ENCODE measurements at regions not wholly inside any gene's neighbourhood (a gene's known extent, or its start where the extent isn't known, plus 50 kb on each side); places are given as distances from the start of the nearest gene placed in this dataset.

DNA sequence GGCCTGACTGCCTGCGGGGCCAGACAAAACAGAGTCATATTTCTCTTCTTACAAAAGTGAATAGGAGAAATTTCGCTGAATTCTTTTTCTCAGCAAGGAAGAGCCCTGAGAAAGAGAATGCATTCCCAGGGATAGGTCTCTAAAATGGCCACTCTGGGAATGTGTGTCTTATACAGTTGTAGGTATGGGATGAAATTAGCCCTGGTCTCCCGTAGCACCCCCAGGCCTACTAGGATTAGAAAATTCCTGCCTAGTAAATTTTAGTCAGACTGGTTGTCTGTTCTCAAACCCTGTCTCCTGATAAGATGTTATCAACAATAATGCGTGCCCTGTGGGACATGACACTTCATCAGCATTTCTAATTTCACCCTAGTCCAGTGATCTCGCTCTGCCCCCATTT lies 920.1 kb downstream of the LTN1 start:
- no peaks in the 10 kb centered on the region for H3K9me1 ChIP-seq (replicated peaks; ENCODE audit: control insufficient read depth, extremely low read depth, insufficient read depth, low read length)
- ChIA-PET POLR2A (no interaction called here), CTCF (interaction anchor here (0.7 to 1.0 kb wide), 2 partner anchors 264 to 372 kb away, joined by 3 to 4 read pairs; no protein-coding TSS in a partner anchor)
- H3K9ac ChIP-seq (replicated peaks; ENCODE audit: extremely low read depth, insufficient read depth, low read length), result no peak overlapping the region
- no peak overlapping the region for H2AFZ ChIP-seq (ENCODE audit: low read depth, low read length)
- no peaks in the 10 kb centered on the region for H3K36me3 ChIP-seq (ENCODE audit: control insufficient read depth in 2 of 2, extremely low read depth in 1 of 2, insufficient read depth in 2 of 2, low read length in 2 of 2)
- no peaks in the 10 kb centered on the region for H3K79me2 ChIP-seq (ENCODE audit: control insufficient read depth, insufficient read depth, low read length)
- intact Hi-C loops (cut with micrococcal nuclease), result no loop called here
- no TSS peak for BruUV-seq (replicated peaks)
- H3K4me2 ChIP-seq (ENCODE audit: insufficient read depth, low read length), result no peak overlapping the region
- DNase-seq (ENCODE audit: low read depth, low spot score) (no peak), FAIRE-seq (no peak)
- H3K27me3 ChIP-seq (ENCODE audit: control insufficient read depth in 2 of 2, insufficient read depth in 2 of 2, low read length in 2 of 2), result no peaks in the 10 kb centered on the region
- TF ChIP-seq, protein P1, sequence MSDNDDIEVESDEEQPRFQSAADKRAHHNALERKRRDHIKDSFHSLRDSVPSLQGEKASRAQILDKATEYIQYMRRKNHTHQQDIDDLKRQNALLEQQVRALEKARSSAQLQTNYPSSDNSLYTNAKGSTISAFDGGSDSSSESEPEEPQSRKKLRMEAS (IDR thresholded peaks at IDR 0.05; ENCODE audit: insufficient read depth, insufficient read length), result no peak
- TF ChIP-seq JUN (IDR thresholded peaks at IDR 0.05; ENCODE audit: borderline replicate concordance, insufficient read depth, insufficient read length, low read depth), result no peak
- dilution Hi-C loops (cut with MboI; ENCODE audit: extremely low pct_ligation_motif_present, low sequenced_read_pairs), result no loop called here
- H3K9me3 ChIP-seq (replicated peaks; ENCODE audit: control insufficient read depth, insufficient read depth, low read length), result no peaks in the 10 kb centered on the region
- no peak overlapping the region for H3K4me3 ChIP-seq (replicated peaks in 1 of 3; ENCODE audit: insufficient read depth in 1 of 3, low read depth in 1 of 3, low read length in 3 of 3)
- no peaks in the 10 kb centered on the region for H3K4me1 ChIP-seq (ENCODE audit: control insufficient read depth, extremely low read depth, insufficient read depth, low read length)
- H3K27ac ChIP-seq (ENCODE audit: insufficient read depth, low read depth, low read length), result no peak overlapping the region
- H4K20me1 ChIP-seq (replicated peaks; ENCODE audit: control insufficient read depth, extremely low read depth, insufficient read depth, low read length), result no peaks in the 10 kb centered on the region

DNA sequence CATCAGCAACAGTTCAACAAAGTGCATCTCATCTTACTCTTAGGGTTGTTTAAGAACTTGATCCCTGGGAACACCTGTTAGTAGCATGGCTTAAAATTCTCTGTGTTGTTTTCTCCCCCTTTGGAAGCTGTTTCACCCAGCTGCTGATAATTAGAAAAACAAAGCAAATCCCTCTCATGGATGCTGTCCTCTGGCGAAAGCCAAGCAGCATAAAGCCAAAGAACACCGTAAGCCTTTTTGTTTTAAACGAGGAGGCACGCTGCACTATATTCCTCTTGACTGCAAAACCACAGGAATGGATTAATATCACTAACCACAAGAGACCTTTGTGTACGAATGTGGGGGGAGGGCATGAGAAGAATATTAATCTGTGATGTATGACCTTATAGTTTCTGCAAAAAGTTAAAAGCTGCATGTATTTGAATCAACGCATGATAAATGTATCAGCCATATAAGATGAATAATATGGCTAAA lies 923.2 kb downstream of the LTN1 start:
- Histone ChIP-seq H3K27ac (ENCODE audit: insufficient read depth, low read depth, low read length) (no peak overlapping the region), H3K36me3 (ENCODE audit: control insufficient read depth in 2 of 2, extremely low read depth in 1 of 2, insufficient read depth in 2 of 2, low read length in 2 of 2) (no peaks in the 10 kb centered on the region), H3K79me2 (ENCODE audit: control insufficient read depth, insufficient read depth, low read length) (no peaks in the 10 kb centered on the region), H3K27me3 (ENCODE audit: control insufficient read depth in 2 of 2, insufficient read depth in 2 of 2, low read length in 2 of 2) (no peaks in the 10 kb centered on the region), H3K4me3 (replicated peaks in 1 of 3; ENCODE audit: insufficient read depth in 1 of 3, low read depth in 1 of 3, low read length in 3 of 3) (no peak overlapping the region), H2AFZ (ENCODE audit: low read depth, low read length) (no peak overlapping the region), H3K4me1 (ENCODE audit: control insufficient read depth, extremely low read depth, insufficient read depth, low read length) (no peaks in the 10 kb centered on the region), H4K20me1 (replicated peaks; ENCODE audit: control insufficient read depth, extremely low read depth, insufficient read depth, low read length) (no peaks in the 10 kb centered on the region), H3K9me1 (replicated peaks; ENCODE audit: control insufficient read depth, extremely low read depth, insufficient read depth, low read length) (no peaks in the 10 kb centered on the region), H3K4me2 (ENCODE audit: insufficient read depth, low read length) (no peak overlapping the region), H3K9ac (replicated peaks; ENCODE audit: extremely low read depth, insufficient read depth, low read length) (no peak overlapping the region), H3K9me3 (replicated peaks; ENCODE audit: control insufficient read depth, insufficient read depth, low read length) (no peaks in the 10 kb centered on the region)
- intact Hi-C loops (cut with micrococcal nuclease) (no loop called here), dilution Hi-C loops (cut with MboI; ENCODE audit: extremely low pct_ligation_motif_present, low sequenced_read_pairs) (no loop called here)
- no peak for DNase-seq (ENCODE audit: low read depth, low spot score)
- POLR2A ChIA-PET, result no interaction called here
- BruUV-seq (replicated peaks), result no TSS peak
- no peak for FAIRE-seq
- TF ChIP-seq FOS (IDR thresholded peaks at IDR 0.05; ENCODE audit: borderline replicate concordance, insufficient read depth, low read length), result no peak
- TF ChIP-seq POLR2A (IDR thresholded peaks at IDR 0.05; ENCODE audit: low read depth, low read length), result no peak
- no peak for TF ChIP-seq JUN (IDR thresholded peaks at IDR 0.05; ENCODE audit: borderline replicate concordance, insufficient read depth, insufficient read length, low read depth)
- no peak for TF ChIP-seq MYC (IDR thresholded peaks at IDR 0.05; ENCODE audit: low read depth, low read length)
- TF ChIP-seq, protein P2, sequence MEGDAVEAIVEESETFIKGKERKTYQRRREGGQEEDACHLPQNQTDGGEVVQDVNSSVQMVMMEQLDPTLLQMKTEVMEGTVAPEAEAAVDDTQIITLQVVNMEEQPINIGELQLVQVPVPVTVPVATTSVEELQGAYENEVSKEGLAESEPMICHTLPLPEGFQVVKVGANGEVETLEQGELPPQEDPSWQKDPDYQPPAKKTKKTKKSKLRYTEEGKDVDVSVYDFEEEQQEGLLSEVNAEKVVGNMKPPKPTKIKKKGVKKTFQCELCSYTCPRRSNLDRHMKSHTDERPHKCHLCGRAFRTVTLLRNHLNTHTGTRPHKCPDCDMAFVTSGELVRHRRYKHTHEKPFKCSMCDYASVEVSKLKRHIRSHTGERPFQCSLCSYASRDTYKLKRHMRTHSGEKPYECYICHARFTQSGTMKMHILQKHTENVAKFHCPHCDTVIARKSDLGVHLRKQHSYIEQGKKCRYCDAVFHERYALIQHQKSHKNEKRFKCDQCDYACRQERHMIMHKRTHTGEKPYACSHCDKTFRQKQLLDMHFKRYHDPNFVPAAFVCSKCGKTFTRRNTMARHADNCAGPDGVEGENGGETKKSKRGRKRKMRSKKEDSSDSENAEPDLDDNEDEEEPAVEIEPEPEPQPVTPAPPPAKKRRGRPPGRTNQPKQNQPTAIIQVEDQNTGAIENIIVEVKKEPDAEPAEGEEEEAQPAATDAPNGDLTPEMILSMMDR (IDR thresholded peaks at IDR 0.05; ENCODE audit: extremely low read depth in 1 of 2, insufficient read depth in 1 of 2, low read depth in 1 of 2, low read length in 2 of 2), result no peak
- CTCF ChIA-PET, result interaction anchor here (0.9 kb wide), 1 partner anchor 13 kb away, joined by 3 read pairs; no protein-coding TSS in a partner anchor
